ENCODE measurements at regions not wholly inside any gene's neighbourhood (a gene's known extent, or its start where the extent isn't known, plus 50 kb on each side); places are given as distances from the start of the nearest gene placed in this dataset.

DNA sequence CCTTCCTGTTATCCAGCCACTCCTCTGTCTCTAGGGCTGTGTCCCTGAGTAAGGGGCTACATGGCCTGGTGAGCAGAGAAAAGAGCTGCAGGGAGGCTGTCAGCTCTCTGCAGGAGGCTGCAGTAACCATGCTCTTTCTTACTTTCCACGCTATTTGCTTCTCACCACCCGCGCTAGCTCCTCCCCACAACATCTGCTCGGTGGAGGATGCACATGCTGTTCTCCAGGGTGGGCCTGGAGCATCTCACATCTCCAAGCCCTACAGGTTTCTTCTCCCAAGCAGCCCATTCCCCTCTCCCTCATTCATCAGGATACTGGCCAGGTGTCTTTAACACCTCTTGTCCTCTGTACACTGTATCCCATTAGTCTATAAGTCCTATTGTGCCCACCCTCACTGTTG lies 103.8 kb downstream of the IER5 start:
- TF ChIP-seq, protein P1, sequence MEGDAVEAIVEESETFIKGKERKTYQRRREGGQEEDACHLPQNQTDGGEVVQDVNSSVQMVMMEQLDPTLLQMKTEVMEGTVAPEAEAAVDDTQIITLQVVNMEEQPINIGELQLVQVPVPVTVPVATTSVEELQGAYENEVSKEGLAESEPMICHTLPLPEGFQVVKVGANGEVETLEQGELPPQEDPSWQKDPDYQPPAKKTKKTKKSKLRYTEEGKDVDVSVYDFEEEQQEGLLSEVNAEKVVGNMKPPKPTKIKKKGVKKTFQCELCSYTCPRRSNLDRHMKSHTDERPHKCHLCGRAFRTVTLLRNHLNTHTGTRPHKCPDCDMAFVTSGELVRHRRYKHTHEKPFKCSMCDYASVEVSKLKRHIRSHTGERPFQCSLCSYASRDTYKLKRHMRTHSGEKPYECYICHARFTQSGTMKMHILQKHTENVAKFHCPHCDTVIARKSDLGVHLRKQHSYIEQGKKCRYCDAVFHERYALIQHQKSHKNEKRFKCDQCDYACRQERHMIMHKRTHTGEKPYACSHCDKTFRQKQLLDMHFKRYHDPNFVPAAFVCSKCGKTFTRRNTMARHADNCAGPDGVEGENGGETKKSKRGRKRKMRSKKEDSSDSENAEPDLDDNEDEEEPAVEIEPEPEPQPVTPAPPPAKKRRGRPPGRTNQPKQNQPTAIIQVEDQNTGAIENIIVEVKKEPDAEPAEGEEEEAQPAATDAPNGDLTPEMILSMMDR (IDR thresholded peaks at IDR 0.05 in 2 of 3, conservative IDR thresholded peaks at IDR 0.05 in 1 of 3; ENCODE audit: borderline replicate concordance in 1 of 3, insufficient read depth in 1 of 3, low read depth in 2 of 3, low read length in 2 of 3), result no peak
- no peak for TF ChIP-seq EZH2 (IDR thresholded peaks at IDR 0.05)
- no peak for TF ChIP-seq SP1 (IDR thresholded peaks at IDR 0.05; ENCODE audit: low read depth)
- TF ChIP-seq, protein P2, sequence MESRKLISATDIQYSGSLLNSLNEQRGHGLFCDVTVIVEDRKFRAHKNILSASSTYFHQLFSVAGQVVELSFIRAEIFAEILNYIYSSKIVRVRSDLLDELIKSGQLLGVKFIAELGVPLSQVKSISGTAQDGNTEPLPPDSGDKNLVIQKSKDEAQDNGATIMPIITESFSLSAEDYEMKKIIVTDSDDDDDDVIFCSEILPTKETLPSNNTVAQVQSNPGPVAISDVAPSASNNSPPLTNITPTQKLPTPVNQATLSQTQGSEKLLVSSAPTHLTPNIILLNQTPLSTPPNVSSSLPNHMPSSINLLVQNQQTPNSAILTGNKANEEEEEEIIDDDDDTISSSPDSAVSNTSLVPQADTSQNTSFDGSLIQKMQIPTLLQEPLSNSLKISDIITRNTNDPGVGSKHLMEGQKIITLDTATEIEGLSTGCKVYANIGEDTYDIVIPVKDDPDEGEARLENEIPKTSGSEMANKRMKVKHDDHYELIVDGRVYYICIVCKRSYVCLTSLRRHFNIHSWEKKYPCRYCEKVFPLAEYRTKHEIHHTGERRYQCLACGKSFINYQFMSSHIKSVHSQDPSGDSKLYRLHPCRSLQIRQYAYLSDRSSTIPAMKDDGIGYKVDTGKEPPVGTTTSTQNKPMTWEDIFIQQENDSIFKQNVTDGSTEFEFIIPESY (IDR thresholded peaks at IDR 0.05; ENCODE audit: extremely low read depth, insufficient replicate concordance, low read length), result no peak
- TF ChIP-seq EGR1 (IDR thresholded peaks at IDR 0.05; ENCODE audit: low read depth), result no peak
